ENCODE measurements at regions not wholly inside any gene's neighbourhood (a gene's known extent, or its start where the extent isn't known, plus 50 kb on each side); places are given as distances from the start of the nearest gene placed in this dataset.

GRCh38 chr13:103275081-103275480 is 208.9 kb upstream of the SLC10A2 start:
- Mint-ChIP-seq H3K4me1 (no peaks in the 10 kb centered on the region), H3K9me3 (peaks cover 0 to 4% (median 2%) of the 10 kb centered on the region in 6 donors)

GRCh38 chr13:103273825-103274224 is 207.6 kb upstream of the SLC10A2 start:
- H3K9me3 Mint-ChIP-seq: peaks cover 0 to 7% (median under 1%) of the 10 kb centered on the region in 6 donors
- H3K27me3 Mint-ChIP-seq (ENCODE audit: low read depth in 3 of 3): peaks cover 0 to 6% (median 3%) of the 10 kb centered on the region in 3 donors
- H3K27ac Mint-ChIP-seq: no peak overlapping the region
- H3K36me3 Mint-ChIP-seq: no peaks in the 10 kb centered on the region
- no peak for DNase-seq
- no peaks in the 10 kb centered on the region for H3K4me1 Mint-ChIP-seq
- no peak overlapping the region for H3K4me3 Mint-ChIP-seq

More at GRCh38 chr13:103275081-103275480, 208.9 kb upstream of the SLC10A2 start:
- Mint-ChIP-seq H3K36me3 (no peaks in the 10 kb centered on the region), H3K27me3 (ENCODE audit: low read depth in 3 of 3) (peaks cover 0 to 6% (median 3%) of the 10 kb centered on the region in 3 donors), H3K4me3 (no peak overlapping the region), H3K27ac (no peak overlapping the region)
- no peak for DNase-seq

GRCh38 chr13:103272770-103273169 is 206.6 kb upstream of the SLC10A2 start:
- Mint-ChIP-seq H3K27me3 (ENCODE audit: low read depth in 3 of 3) (peaks cover 0 to 6% (median 3%) of the 10 kb centered on the region in 3 donors), H3K36me3 (no peaks in the 10 kb centered on the region)

GRCh38 chr13:103263448-103263847 is 197.2 kb upstream of the SLC10A2 start:
- DNase-seq: no peak
- Mint-ChIP-seq H3K9me3 (peaks cover 10 to 31% (median 24%) of the 10 kb centered on the region in 6 donors), H3K27ac (no peak overlapping the region), H3K4me1 (no peaks in the 10 kb centered on the region), H3K4me3 (no peak overlapping the region), H3K36me3 (no peaks in the 10 kb centered on the region), H3K27me3 (ENCODE audit: low read depth in 3 of 3) (peaks cover 0 to 1% (median 0%) of the 10 kb centered on the region in 3 donors)

More at GRCh38 chr13:103272770-103273169, 206.6 kb upstream of the SLC10A2 start:
- DNase-seq: no peak
- Mint-ChIP-seq H3K4me1 (no peaks in the 10 kb centered on the region), H3K9me3 (peaks cover 0 to 9% (median 2%) of the 10 kb centered on the region in 6 donors), H3K4me3 (no peak overlapping the region), H3K27ac (no peak overlapping the region)

- Mint-ChIP-seq H3K9me3 (peaks cover 2 to 14% (median 7%) of the 10 kb centered on the region in 6 donors), H3K4me3 (no peak overlapping the region), H3K36me3 (no peaks in the 10 kb centered on the region), H3K4me1 (no peaks in the 10 kb centered on the region), H3K27ac (no peak overlapping the region), H3K27me3 (ENCODE audit: low read depth in 3 of 3) (peaks cover 0 to 1% (median 0%) of the 10 kb centered on the region in 3 donors)
- DNase-seq: no peak
Observed at GRCh38 chr13:103255587-103256301, 189.5 kb upstream of the SLC10A2 start.

GRCh38 chr13:103250071-103250470 is 183.9 kb upstream of the SLC10A2 start:
- no peak for DNase-seq
- H3K36me3 Mint-ChIP-seq: no peaks in the 10 kb centered on the region
- peaks cover 0 to 2% (median 0%) of the 10 kb centered on the region in 3 donors for H3K27me3 Mint-ChIP-seq (ENCODE audit: low read depth in 3 of 3)
- H3K4me3 Mint-ChIP-seq: no peak overlapping the region
- no peaks in the 10 kb centered on the region for H3K4me1 Mint-ChIP-seq
- H3K9me3 Mint-ChIP-seq: peaks cover 2 to 25% (median 8%) of the 10 kb centered on the region in 6 donors
- H3K27ac Mint-ChIP-seq: no peak overlapping the region

- peaks cover 2 to 19% (median 4%) of the 10 kb centered on the region in 6 donors for H3K9me3 Mint-ChIP-seq
- peaks cover 0 to 3% (median 0%) of the 10 kb centered on the region in 3 donors for H3K27me3 Mint-ChIP-seq (ENCODE audit: low read depth in 3 of 3)
- H3K4me1 Mint-ChIP-seq: no peaks in the 10 kb centered on the region
- no peaks in the 10 kb centered on the region for H3K36me3 Mint-ChIP-seq
- H3K4me3 Mint-ChIP-seq: no peak overlapping the region
- DNase-seq: no peak
- no peak overlapping the region for H3K27ac Mint-ChIP-seq
Observed at GRCh38 chr13:103246581-103247200, 180.5 kb upstream of the SLC10A2 start.

GRCh38 chr13:103243495-103243894 is 177.3 kb upstream of the SLC10A2 start:
- DNase-seq: no peak
- Mint-ChIP-seq H3K4me1 (no peaks in the 10 kb centered on the region), H3K9me3 (peaks cover 0 to 13% (median 4%) of the 10 kb centered on the region in 6 donors), H3K27ac (no peak overlapping the region), H3K4me3 (no peak overlapping the region), H3K36me3 (no peaks in the 10 kb centered on the region), H3K27me3 (ENCODE audit: low read depth in 3 of 3) (peaks cover 0 to 4% (median 0%) of the 10 kb centered on the region in 3 donors)

GRCh38 chr13:103238441-103238840 is 172.2 kb upstream of the SLC10A2 start:
- H3K9me3 Mint-ChIP-seq: peaks cover 0 to 15% (median 2%) of the 10 kb centered on the region in 6 donors
- H3K27me3 Mint-ChIP-seq (ENCODE audit: low read depth in 3 of 3): peaks cover 0 to 2% (median 0%) of the 10 kb centered on the region in 3 donors
- DNase-seq: no peak
- H3K4me1 Mint-ChIP-seq: no peaks in the 10 kb centered on the region
- H3K36me3 Mint-ChIP-seq: no peaks in the 10 kb centered on the region
- no peak overlapping the region for H3K4me3 Mint-ChIP-seq
- no peak overlapping the region for H3K27ac Mint-ChIP-seq

- H3K36me3 Mint-ChIP-seq: peaks cover 0 to 2% (median 0%) of the 10 kb centered on the region in 3 donors
- H3K4me3 Mint-ChIP-seq: no peak overlapping the region
- DNase-seq: no peak
Observed at GRCh38 chr13:103236213-103236612, 170.0 kb upstream of the SLC10A2 start.

GRCh38 chr13:103229674-103230073 is 163.5 kb upstream of the SLC10A2 start:
- Mint-ChIP-seq H3K9me3 (peaks cover 4 to 22% (median 10%) of the 10 kb centered on the region in 6 donors), H3K4me3 (no peak overlapping the region), H3K27me3 (ENCODE audit: low read depth in 3 of 3) (peaks cover 0 to 2% (median 0%) of the 10 kb centered on the region in 3 donors), H3K27ac (no peak overlapping the region), H3K4me1 (no peaks in the 10 kb centered on the region), H3K36me3 (peaks cover 0 to 3% (median 0%) of the 10 kb centered on the region in 3 donors)
- DNase-seq: no peak

More at GRCh38 chr13:103236213-103236612, 170.0 kb upstream of the SLC10A2 start:
- no peaks in the 10 kb centered on the region for H3K4me1 Mint-ChIP-seq
- no peaks in the 10 kb centered on the region for H3K27me3 Mint-ChIP-seq (ENCODE audit: low read depth in 3 of 3)
- peaks cover 0 to 22% (median 6%) of the 10 kb centered on the region in 6 donors for H3K9me3 Mint-ChIP-seq
- no peak overlapping the region for H3K27ac Mint-ChIP-seq

GRCh38 chr13:103224804-103225203 is 158.6 kb upstream of the SLC10A2 start:
- no peak for DNase-seq
- no peaks in the 10 kb centered on the region for H3K4me1 Mint-ChIP-seq
- H3K9me3 Mint-ChIP-seq: peaks cover 2 to 10% (median 5%) of the 10 kb centered on the region in 6 donors
- no peak overlapping the region for H3K4me3 Mint-ChIP-seq
- no peaks in the 10 kb centered on the region for H3K36me3 Mint-ChIP-seq
- peaks cover 0 to 3% (median 0%) of the 10 kb centered on the region in 3 donors for H3K27me3 Mint-ChIP-seq (ENCODE audit: low read depth in 3 of 3)
- no peak overlapping the region for H3K27ac Mint-ChIP-seq

GRCh38 chr13:103222683-103223082 is 156.5 kb upstream of the SLC10A2 start:
- Mint-ChIP-seq H3K9me3 (peaks cover 0 to 5% (median 2%) of the 10 kb centered on the region in 6 donors), H3K4me3 (no peak overlapping the region), H3K27ac (no peak overlapping the region), H3K4me1 (no peaks in the 10 kb centered on the region), H3K36me3 (no peaks in the 10 kb centered on the region), H3K27me3 (ENCODE audit: low read depth in 3 of 3) (peaks cover 0 to 3% (median 0%) of the 10 kb centered on the region in 3 donors)
- no peak for DNase-seq

GRCh38 chr13:103218253-103218652 is 152.0 kb upstream of the SLC10A2 start:
- Mint-ChIP-seq H3K36me3 (no peaks in the 10 kb centered on the region), H3K27ac (no peak overlapping the region), H3K4me3 (no peak overlapping the region), H3K4me1 (no peaks in the 10 kb centered on the region), H3K9me3 (peaks cover 0 to 13% (median 6%) of the 10 kb centered on the region in 6 donors), H3K27me3 (ENCODE audit: low read depth in 3 of 3) (peaks cover 0 to 3% (median 2%) of the 10 kb centered on the region in 3 donors)
- DNase-seq: no peak
